ENCODE measurements at regions not wholly inside any gene's neighbourhood (a gene's known extent, or its start where the extent isn't known, plus 50 kb on each side); places are given as distances from the start of the nearest gene placed in this dataset.
"Not testable (repeated sequence)": the region's sequence is repeated elsewhere in the genome, so short reads cannot be mapped to it uniquely, and the experiment has no call there.

- H3K14ac ChIP-seq (ENCODE audit: insufficient read length): not testable (repeated sequence)
These were observed 189.4 kb downstream of the ATP6V0E2 start for GRCh38 chr7:150063195-150063594.

GRCh38 chr7:150069555-150070313 is 196.0 kb downstream of the ATP6V0E2 start:
- H3K56ac ChIP-seq (replicated peaks; ENCODE audit: insufficient read length, low read depth, low read length); H2BK12ac ChIP-seq (ENCODE audit: low read depth, low read length); FAIRE-seq; H3K23me2 ChIP-seq (ENCODE audit: low read depth, low read length); H3K79me1 ChIP-seq (ENCODE audit: low read depth, low read length); H4K20me1 ChIP-seq (replicated peaks in 1 of 2; ENCODE audit: control insufficient read depth in 1 of 2, insufficient read depth in 2 of 2, low read length in 2 of 2); H2BK20ac ChIP-seq (ENCODE audit: low read length); H3K4me1 ChIP-seq (replicated peaks in 1 of 4; ENCODE audit: control insufficient read depth in 3 of 4, insufficient read depth in 4 of 4, low read length in 3 of 4); H3K18ac ChIP-seq (ENCODE audit: extremely low read depth, low read length); H3K27me3 ChIP-seq (replicated peaks in 1 of 4; ENCODE audit: control insufficient read depth in 3 of 4, extremely low read depth in 1 of 4, insufficient read depth in 3 of 4, low read length in 3 of 4); H2BK5ac ChIP-seq (ENCODE audit: low read depth, low read length); H2BK15ac ChIP-seq (ENCODE audit: low read length); H3K79me2 ChIP-seq (ENCODE audit: control insufficient read depth in 1 of 2, insufficient read depth in 2 of 2, low read length in 2 of 2); H2AFZ ChIP-seq (ENCODE audit: low read length); H4K8ac ChIP-seq (ENCODE audit: extremely low read depth, insufficient read depth, low read length); H2AK5ac ChIP-seq (ENCODE audit: low read depth, low read length); H3K23ac ChIP-seq (ENCODE audit: insufficient read length); H2BK120ac ChIP-seq (replicated peaks; ENCODE audit: low read depth, low read length); DNase-seq (ENCODE audit: low read depth in 1 of 2, low spot score in 2 of 2); H3K36me3 ChIP-seq (ENCODE audit: control insufficient read depth in 2 of 4, insufficient read depth in 4 of 4, low read length in 3 of 4); H3K4me3 ChIP-seq (ENCODE audit: extremely low read depth in 1 of 4, insufficient read depth in 2 of 4, low read depth in 3 of 4, low read length in 4 of 4); H3K4me2 ChIP-seq (ENCODE audit: insufficient read depth in 1 of 2, low read depth in 2 of 2, low read length in 2 of 2); H3K9me3 ChIP-seq (ENCODE audit: insufficient read depth in 2 of 2, low read depth in 1 of 2, low read length in 1 of 2); H3K14ac ChIP-seq (ENCODE audit: insufficient read length); CTCF ChIA-PET (ENCODE audit: partially characterized antibody); H3K27ac ChIP-seq (ENCODE audit: low read depth, low read length); H3K4ac ChIP-seq (replicated peaks; ENCODE audit: insufficient read length, low read depth, low read length); POLR2A ChIA-PET (ENCODE audit: partially characterized antibody); H3K9ac ChIP-seq (replicated peaks in 1 of 4; ENCODE audit: extremely low read depth in 1 of 4, low read depth in 3 of 4, low read length in 3 of 4); H4K91ac ChIP-seq (replicated peaks; ENCODE audit: insufficient read length, low read length); H4K5ac ChIP-seq (ENCODE audit: insufficient read length, low read depth, low read length): not testable (repeated sequence)
- 76% methylated on average over 10 of the region's 10 CpGs; no CpG with 5 or more reads in 1 of the 2 experiments for WGBS, 2 experiments (ENCODE audit: extremely low coverage in 1 of 2, insufficient coverage in 1 of 2, insufficient read length in 1 of 2, insufficient replicate concordance in 2 of 2, low coverage in 1 of 2, low lambda C conversion rate in 2 of 2, missing lambda C conversion rate in 1 of 2)

More at GRCh38 chr7:150063195-150063594, 189.4 kb downstream of the ATP6V0E2 start:
- H4K5ac ChIP-seq (ENCODE audit: insufficient read length, low read depth, low read length); H2AK5ac ChIP-seq (ENCODE audit: low read depth, low read length); FAIRE-seq; H2BK15ac ChIP-seq (ENCODE audit: low read length); POLR2A ChIA-PET (ENCODE audit: partially characterized antibody); H2BK20ac ChIP-seq (ENCODE audit: low read length); H4K8ac ChIP-seq (ENCODE audit: extremely low read depth, insufficient read depth, low read length); H3K9me3 ChIP-seq (ENCODE audit: insufficient read depth in 2 of 2, low read depth in 1 of 2, low read length in 1 of 2); CTCF ChIA-PET (ENCODE audit: partially characterized antibody); H3K9ac ChIP-seq (replicated peaks in 1 of 4; ENCODE audit: extremely low read depth in 1 of 4, low read depth in 3 of 4, low read length in 3 of 4); H3K27ac ChIP-seq (ENCODE audit: low read depth, low read length); H3K23ac ChIP-seq (ENCODE audit: insufficient read length); H3K18ac ChIP-seq (ENCODE audit: extremely low read depth, low read length); H3K4me2 ChIP-seq (ENCODE audit: insufficient read depth in 1 of 2, low read depth in 2 of 2, low read length in 2 of 2); H3K4me3 ChIP-seq (ENCODE audit: extremely low read depth in 1 of 4, insufficient read depth in 2 of 4, low read depth in 3 of 4, low read length in 4 of 4); H3K79me1 ChIP-seq (ENCODE audit: low read depth, low read length); H2AFZ ChIP-seq (ENCODE audit: low read length); H2BK5ac ChIP-seq (ENCODE audit: low read depth, low read length); H3K23me2 ChIP-seq (ENCODE audit: low read depth, low read length); H2BK12ac ChIP-seq (ENCODE audit: low read depth, low read length); H3K27me3 ChIP-seq (replicated peaks in 1 of 4; ENCODE audit: control insufficient read depth in 3 of 4, extremely low read depth in 1 of 4, insufficient read depth in 3 of 4, low read length in 3 of 4); H2BK120ac ChIP-seq (replicated peaks; ENCODE audit: low read depth, low read length); H3K56ac ChIP-seq (replicated peaks; ENCODE audit: insufficient read length, low read depth, low read length); H4K20me1 ChIP-seq (replicated peaks in 1 of 2; ENCODE audit: control insufficient read depth in 1 of 2, insufficient read depth in 2 of 2, low read length in 2 of 2); H3K4me1 ChIP-seq (replicated peaks in 1 of 4; ENCODE audit: control insufficient read depth in 3 of 4, insufficient read depth in 4 of 4, low read length in 3 of 4); H3K4ac ChIP-seq (replicated peaks; ENCODE audit: insufficient read length, low read depth, low read length); DNase-seq (ENCODE audit: low read depth in 1 of 2, low spot score in 2 of 2); H4K91ac ChIP-seq (replicated peaks; ENCODE audit: insufficient read length, low read length); H3K79me2 ChIP-seq (ENCODE audit: control insufficient read depth in 1 of 2, insufficient read depth in 2 of 2, low read length in 2 of 2); H3K36me3 ChIP-seq (ENCODE audit: control insufficient read depth in 2 of 4, insufficient read depth in 4 of 4, low read length in 3 of 4): not testable (repeated sequence)
- 69% methylated on average over 1 of the region's 1 CpG; no CpG with 5 or more reads in 1 of the 2 experiments for WGBS, 2 experiments (ENCODE audit: extremely low coverage in 1 of 2, insufficient coverage in 1 of 2, insufficient read length in 1 of 2, insufficient replicate concordance in 2 of 2, low coverage in 1 of 2, low lambda C conversion rate in 2 of 2, missing lambda C conversion rate in 1 of 2)
